ENCODE measurements at regions not wholly inside any gene's neighbourhood (a gene's known extent, or its start where the extent isn't known, plus 50 kb on each side); places are given as distances from the start of the nearest gene placed in this dataset.
A peak's percentile ranks its signal among the peaks of the same experiment; 100 is the strongest.
"Not testable (repeated sequence)": the region's sequence is repeated elsewhere in the genome, so short reads cannot be mapped to it uniquely, and the experiment has no call there.

DNA sequence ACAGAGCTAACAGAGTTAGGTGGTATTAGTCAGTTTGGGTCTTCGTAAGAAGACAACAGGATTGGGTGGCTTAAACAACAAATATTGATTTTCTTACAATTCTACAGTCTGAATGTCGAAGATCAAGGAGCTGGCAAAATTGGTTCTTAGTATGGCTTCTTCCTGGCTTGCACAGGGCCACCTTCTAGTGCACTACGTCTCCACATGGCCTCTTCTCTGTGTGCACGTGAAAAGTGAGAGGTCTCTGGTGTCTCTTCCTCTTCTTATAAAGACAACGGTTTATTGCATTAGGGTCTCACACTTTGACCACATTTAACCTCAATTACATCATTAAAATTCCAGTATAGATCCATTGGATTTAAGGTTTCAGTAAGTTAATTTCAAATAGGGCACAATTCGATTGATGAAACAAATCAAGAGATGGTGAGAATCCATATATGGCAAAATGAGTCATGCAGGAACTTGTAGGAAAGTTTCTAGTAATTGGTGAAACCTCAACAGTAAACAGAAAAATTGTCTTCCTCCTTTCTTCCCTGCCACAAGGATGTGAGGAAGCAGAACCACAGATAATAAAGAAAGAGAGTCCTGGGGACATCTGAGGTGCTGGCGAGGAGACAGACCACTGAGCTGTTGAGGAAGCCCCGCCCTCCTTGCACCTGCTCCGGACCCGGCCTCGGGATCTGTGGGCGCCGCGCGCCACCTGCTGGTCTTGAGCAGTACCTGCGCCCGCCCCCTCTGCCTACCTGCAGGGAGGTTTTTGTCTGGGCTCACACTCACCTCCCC, 846.7 kb downstream of the TMEM121 start:
- no peak for DNase-seq (ENCODE audit: extremely low read depth, low read depth)
- no peak overlapping the region for H3K4me3 ChIP-seq (replicated peaks; ENCODE audit: low read depth, low read length)
- peak; percentile 34 for TF ChIP-seq CTCF (IDR thresholded peaks at IDR 0.05; ENCODE audit: low read depth, low read length, missing control alignments)

- DNase-seq (ENCODE audit: extremely low read depth, low read depth); H3K4me3 ChIP-seq (replicated peaks; ENCODE audit: low read depth, low read length): not testable (repeated sequence)
These were observed 847.3 kb downstream of the TMEM121 start for GRCh38 chr14:106373653-106374110.

GRCh38 chr14:106377432-106377831, 851.0 kb downstream of the TMEM121 start:
- H3K4me3 ChIP-seq (replicated peaks; ENCODE audit: low read depth, low read length), result no peak overlapping the region

GRCh38 chr14:106378191-106378590, 851.8 kb downstream of the TMEM121 start:
- no peak for TF ChIP-seq CTCF (IDR thresholded peaks at IDR 0.05; ENCODE audit: low read depth, low read length, missing control alignments)
- no peak for DNase-seq (ENCODE audit: extremely low read depth, low read depth)
- no peak overlapping the region for H3K4me3 ChIP-seq (replicated peaks; ENCODE audit: low read depth, low read length)

More at GRCh38 chr14:106377432-106377831, 851.0 kb downstream of the TMEM121 start:
- DNase-seq (ENCODE audit: extremely low read depth, low read depth), result no peak
- no peak for TF ChIP-seq CTCF (IDR thresholded peaks at IDR 0.05; ENCODE audit: low read depth, low read length, missing control alignments)

DNA sequence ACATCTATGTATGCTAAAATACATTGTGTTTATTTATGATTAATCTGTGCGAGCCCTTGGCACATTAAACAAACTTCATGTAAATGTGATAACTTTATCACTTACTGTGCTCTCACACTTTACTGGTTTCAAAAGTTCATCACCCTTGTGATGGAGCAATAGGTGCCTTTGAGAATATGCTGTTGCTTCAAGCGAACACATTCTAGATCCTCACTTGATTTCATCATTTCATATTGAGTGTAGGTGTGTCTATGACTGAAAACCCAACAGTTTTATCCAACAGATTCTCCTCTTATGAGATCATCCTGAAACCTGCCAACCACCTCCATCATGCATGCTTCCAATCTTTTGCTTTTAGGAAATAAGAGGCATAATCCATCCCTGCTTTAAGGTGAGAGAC, 854.4 kb downstream of the TMEM121 start:
- H3K4me3 ChIP-seq (replicated peaks; ENCODE audit: low read depth, low read length), result no peak overlapping the region
- no peak for TF ChIP-seq CTCF (IDR thresholded peaks at IDR 0.05; ENCODE audit: low read depth, low read length, missing control alignments)
- DNase-seq (ENCODE audit: extremely low read depth, low read depth), result no peak

DNA sequence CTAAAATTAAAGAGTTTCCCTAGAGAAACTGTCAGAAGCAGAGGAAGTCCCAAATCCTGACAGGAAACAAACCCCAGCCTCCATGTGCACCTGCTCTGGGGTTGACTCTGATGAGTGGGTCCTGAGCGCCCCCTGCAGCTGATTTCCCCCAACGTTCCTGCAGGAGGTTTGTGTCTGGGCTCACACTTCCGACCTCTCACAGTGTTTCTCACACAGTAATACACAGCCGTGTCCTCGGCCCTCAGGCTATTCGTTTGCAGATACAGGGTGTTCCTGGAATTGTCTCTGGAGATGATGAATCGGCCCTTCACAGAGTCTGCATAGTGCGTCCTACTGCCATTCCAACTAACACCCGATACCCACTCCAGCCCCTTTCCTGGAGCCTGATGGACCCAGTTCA, 862.8 kb downstream of the TMEM121 start:
- DNase-seq (ENCODE audit: extremely low read depth, low read depth), result not testable (repeated sequence)

DNA sequence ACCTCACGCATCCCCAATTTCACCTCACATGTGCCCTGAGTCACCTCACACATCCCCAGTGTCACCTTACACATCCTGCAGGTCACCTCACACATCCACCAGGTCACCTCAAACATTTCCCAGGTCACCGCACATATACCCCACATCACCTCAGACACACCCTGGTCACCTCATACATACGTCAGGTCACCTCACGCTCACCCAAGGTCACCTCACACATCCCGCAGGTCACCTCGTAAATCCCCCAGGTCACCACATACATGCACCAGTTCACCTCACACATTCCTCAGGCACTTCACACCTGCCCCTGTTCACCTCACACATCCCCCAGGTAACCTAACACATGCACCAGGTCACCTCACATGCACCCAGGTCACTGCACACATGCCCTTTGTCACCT, 864.0 kb downstream of the TMEM121 start:
- TF ChIP-seq CTCF (IDR thresholded peaks at IDR 0.05; ENCODE audit: low read depth, low read length, missing control alignments), result no peak
- DNase-seq (ENCODE audit: extremely low read depth, low read depth), result no peak
- no peak overlapping the region for H3K4me3 ChIP-seq (replicated peaks; ENCODE audit: low read depth, low read length)

More for the DNA sequence above, 862.8 kb downstream of the TMEM121 start:
- not testable (repeated sequence) for H3K4me3 ChIP-seq (replicated peaks; ENCODE audit: low read depth, low read length)

DNA sequence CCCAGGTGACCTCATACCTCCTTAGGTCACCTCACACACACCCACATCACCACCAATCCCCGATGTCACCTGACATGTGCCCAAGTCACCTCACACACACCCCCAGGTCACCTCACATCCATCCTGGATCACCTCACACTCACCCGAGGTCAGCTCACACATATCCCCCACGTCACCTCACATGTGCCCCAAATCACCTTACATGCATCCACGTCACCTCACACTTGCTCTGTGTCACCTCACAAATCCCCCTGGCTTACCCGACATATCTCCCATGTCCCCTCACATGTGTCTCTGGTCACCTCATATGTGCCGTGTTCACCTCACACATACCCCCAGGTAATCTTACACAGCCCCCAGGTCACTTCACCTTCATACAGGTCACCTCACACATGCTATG, 864.6 kb downstream of the TMEM121 start:
- no peak for TF ChIP-seq CTCF (IDR thresholded peaks at IDR 0.05; ENCODE audit: low read depth, low read length, missing control alignments)

More for the DNA sequence above, 864.6 kb downstream of the TMEM121 start:
- no peak overlapping the region for H3K4me3 ChIP-seq (replicated peaks; ENCODE audit: low read depth, low read length)
- DNase-seq (ENCODE audit: extremely low read depth, low read depth), result no peak

Data from HFF-Myc (cell line).